H1 (cell line): ENCODE measurements at regions not wholly inside any gene's neighbourhood (a gene's known extent, or its start where the extent isn't known, plus 50 kb on each side); places are given as distances from the start of the nearest gene placed in this dataset.

ENCODE experiments used
- BCL11A ChIP-seq, 2 experiments: IDR thresholded peaks; one replicate each; pipeline ENCODE4 v1.6.1; 2011; ENCODE audit warnings: low read depth in 2 of 2, low read length in 2 of 2, mild to moderate bottlenecking in 2 of 2
- BRCA1 ChIP-seq: IDR thresholded peaks from 2 replicates; pipeline ENCODE4 v1.6.1; 2012; ENCODE audit warnings: low read depth, low read length, improper control_type of control experiment
- CEBPB ChIP-seq: IDR thresholded peaks from 2 replicates; pipeline ENCODE4 v1.6.1; 2012; ENCODE audit warnings: low read depth, low read length
- CREB1 ChIP-seq: IDR thresholded peaks from 2 replicates; pipeline ENCODE4 v1.6.1; 2012; ENCODE audit warnings: inconsistent platforms
- EP300 ChIP-seq, 2 experiments: IDR thresholded peaks; 1 replicate in 1 of 2; 2 replicates in 1 of 2; pipeline ENCODE4 v1.6.1; 2011 to 2012; ENCODE audit warnings: low read depth in 2 of 2, low read length in 2 of 2, mild to moderate bottlenecking in 2 of 2, borderline replicate concordance in 1 of 2, inconsistent platforms in 1 of 2, moderate library complexity in 1 of 2
- JUN ChIP-seq: IDR thresholded peaks from 2 replicates; pipeline ENCODE4 v1.6.1; 2011; ENCODE audit warnings: low read depth, mild to moderate bottlenecking, improper control_type of control experiment, low read length
- KDM1A ChIP-seq: fragments of 200-600, 300-600 bp; sonication (generic); IDR thresholded peaks from 2 replicates; pipeline ENCODE4 v1.7.1; 2016; ENCODE audit warnings: mild to moderate bottlenecking, low read length, borderline replicate concordance
- KDM4A ChIP-seq: IDR thresholded peaks from one replicate; pipeline ENCODE4 v1.7.1; 2012; ENCODE audit warnings: low read depth, mild to moderate bottlenecking, moderate library complexity, low read length, inconsistent platforms; ENCODE audit not compliant: severe bottlenecking
- PHF8 ChIP-seq: fragments of 200-600 bp; sonication (generic); conservative IDR thresholded peaks from 2 replicates; pipeline ENCODE4 v1.7.1; 2012; ENCODE audit warnings: low read depth, mild to moderate bottlenecking, inconsistent platforms, low read length, moderate library complexity
- POLR2AphosphoS5 ChIP-seq: IDR thresholded peaks from 2 replicates; pipeline ENCODE4 v1.6.1; 2011; ENCODE audit warnings: low read depth, low read length
- RNF2 ChIP-seq: fragments of 200-900, 300-1000 bp; sonication (generic); IDR thresholded peaks from 2 replicates; pipeline ENCODE4 v1.7.1; 2016; ENCODE audit warnings: borderline replicate concordance, low read depth, mild to moderate bottlenecking, antibody characterized with exemption, low read length; ENCODE audit not compliant: poor library complexity, severe bottlenecking; ENCODE audit errors: missing control alignments
- SAP30 ChIP-seq: fragments of 300-600 bp; sonication (generic); IDR thresholded peaks from 2 replicates; pipeline ENCODE4 v1.7.1; 2012; ENCODE audit warnings: low read length, moderate library complexity, mild to moderate bottlenecking, inconsistent platforms; ENCODE audit not compliant: insufficient read depth, insufficient replicate concordance
- SP2 ChIP-seq: IDR thresholded peaks from 2 replicates; pipeline ENCODE4 v1.6.1; 2012; ENCODE audit warnings: mild to moderate bottlenecking, low read length, inconsistent platforms
- SRF ChIP-seq: IDR thresholded peaks from 2 replicates; pipeline ENCODE4 v1.6.1; 2011; ENCODE audit warnings: mild to moderate bottlenecking, low read depth, low read length, moderate library complexity
- TBP ChIP-seq: IDR thresholded peaks from 2 replicates; pipeline ENCODE4 v1.6.1; 2011; ENCODE audit warnings: low read depth, low read length, improper control_type of control experiment
- TEAD4 ChIP-seq: IDR thresholded peaks from 2 replicates; pipeline ENCODE4 v1.6.1; 2012; ENCODE audit warnings: low read depth, low read length, inconsistent platforms, mixed read lengths
- ZNF274 ChIP-seq: IDR thresholded peaks from 2 replicates; pipeline ENCODE4 v1.7.0; 2012; ENCODE audit warnings: low read length, borderline replicate concordance; ENCODE audit errors: extremely low read depth
- TF ChIP-seq, protein P1 (sequence below): IDR thresholded peaks from 2 replicates; pipeline ENCODE4 v1.6.1; 2012; ENCODE audit warnings: inconsistent platforms
- TF ChIP-seq, protein P2 (sequence below): IDR thresholded peaks from 2 replicates; pipeline ENCODE4 v1.6.1; 2012; ENCODE audit warnings: low read length, inconsistent platforms
- TF ChIP-seq, protein P3 (sequence below): IDR thresholded peaks from 2 replicates; pipeline ENCODE4 v1.6.1; 2011; ENCODE audit warnings: low read length, improper control_type of control experiment

DNA sequence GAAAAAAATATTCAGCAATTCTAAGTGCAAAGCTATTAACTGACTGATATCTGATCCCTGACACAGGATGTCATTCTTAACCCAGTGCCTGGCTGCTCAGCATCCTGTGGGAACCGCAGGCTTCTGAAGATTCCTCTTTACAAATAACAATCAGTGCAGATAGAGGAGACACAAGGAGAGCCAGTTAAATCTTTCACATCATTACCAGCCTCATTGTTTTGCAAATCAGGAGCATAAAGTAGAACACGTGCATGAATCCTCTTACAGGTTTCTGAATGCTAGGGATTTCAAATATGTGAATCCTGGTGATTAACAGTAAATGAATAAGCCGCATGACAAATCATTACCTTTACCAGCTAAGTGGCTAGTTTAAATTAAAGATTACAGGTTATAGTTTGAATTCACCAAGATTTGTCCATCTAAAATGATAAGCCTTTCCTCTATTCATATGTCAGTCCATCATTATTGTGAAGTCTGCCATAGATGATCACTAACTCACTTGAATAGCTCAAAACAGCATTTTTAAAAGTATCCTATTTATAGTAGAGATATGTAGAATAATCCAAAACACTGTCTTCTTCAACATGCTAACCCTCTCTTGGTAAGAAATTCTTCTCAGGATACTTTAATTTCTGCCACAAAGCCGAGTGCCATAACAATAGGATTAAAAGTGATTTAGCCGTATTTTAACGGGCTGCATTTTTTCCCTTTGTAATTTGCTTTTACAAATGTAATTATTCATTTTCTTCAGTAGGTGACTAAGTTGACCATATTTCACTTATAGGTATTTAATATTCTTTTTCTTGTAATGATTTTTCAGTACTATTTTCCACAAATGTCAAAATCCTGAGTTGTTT, 367.3 kb upstream of the EPHA7 start (continued):
- TF ChIP-seq SRF (no peak), KDM4A (no peak), CEBPB (no peak), KDM1A (no peak), POLR2AphosphoS5 (no peak), TBP (no peak), SAP30 (no peak), BCL11A (IDR thresholded peaks at IDR 0.05; ENCODE audit: low read depth in 2 of 2, low read length in 2 of 2) (peak; percentile 91 to 93), PHF8 (no peak), ZNF274 (no peak), RNF2 (no peak), TEAD4 (peak; percentile 88; the same call in 1 of the 2 replicates), CREB1 (no peak), BRCA1 (no peak), EP300 (IDR thresholded peaks at IDR 0.05; ENCODE audit: borderline replicate concordance in 1 of 2, low read depth in 2 of 2, low read length in 2 of 2) (peak in 1 of 2 experiments; percentile 94; a peak in 2 of 3 replicates), SP2 (no peak), JUN (no peak)
- TF ChIP-seq, protein P1, sequence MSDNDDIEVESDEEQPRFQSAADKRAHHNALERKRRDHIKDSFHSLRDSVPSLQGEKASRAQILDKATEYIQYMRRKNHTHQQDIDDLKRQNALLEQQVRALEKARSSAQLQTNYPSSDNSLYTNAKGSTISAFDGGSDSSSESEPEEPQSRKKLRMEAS: peak; percentile 23; the same call in 1 of the 2 replicates
- TF ChIP-seq, protein P2, sequence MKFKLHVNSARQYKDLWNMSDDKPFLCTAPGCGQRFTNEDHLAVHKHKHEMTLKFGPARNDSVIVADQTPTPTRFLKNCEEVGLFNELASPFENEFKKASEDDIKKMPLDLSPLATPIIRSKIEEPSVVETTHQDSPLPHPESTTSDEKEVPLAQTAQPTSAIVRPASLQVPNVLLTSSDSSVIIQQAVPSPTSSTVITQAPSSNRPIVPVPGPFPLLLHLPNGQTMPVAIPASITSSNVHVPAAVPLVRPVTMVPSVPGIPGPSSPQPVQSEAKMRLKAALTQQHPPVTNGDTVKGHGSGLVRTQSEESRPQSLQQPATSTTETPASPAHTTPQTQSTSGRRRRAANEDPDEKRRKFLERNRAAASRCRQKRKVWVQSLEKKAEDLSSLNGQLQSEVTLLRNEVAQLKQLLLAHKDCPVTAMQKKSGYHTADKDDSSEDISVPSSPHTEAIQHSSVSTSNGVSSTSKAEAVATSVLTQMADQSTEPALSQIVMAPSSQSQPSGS: peak; percentile 67; the same call in 1 of the 2 replicates
- TF ChIP-seq, protein P3, sequence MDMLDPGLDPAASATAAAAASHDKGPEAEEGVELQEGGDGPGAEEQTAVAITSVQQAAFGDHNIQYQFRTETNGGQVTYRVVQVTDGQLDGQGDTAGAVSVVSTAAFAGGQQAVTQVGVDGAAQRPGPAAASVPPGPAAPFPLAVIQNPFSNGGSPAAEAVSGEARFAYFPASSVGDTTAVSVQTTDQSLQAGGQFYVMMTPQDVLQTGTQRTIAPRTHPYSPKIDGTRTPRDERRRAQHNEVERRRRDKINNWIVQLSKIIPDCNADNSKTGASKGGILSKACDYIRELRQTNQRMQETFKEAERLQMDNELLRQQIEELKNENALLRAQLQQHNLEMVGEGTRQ: no peak
